Muscle layer of duodenum (tissue), 2 donors: ENCODE measurements at regions not wholly inside any gene's neighbourhood (a gene's known extent, or its start where the extent isn't known, plus 50 kb on each side); places are given as distances from the start of the nearest gene placed in this dataset.

Experiments
- H3K27ac ChIP-seq: one replicate; pipeline ENCODE4 v1.7.0; 2013; ENCODE audit warnings: mild to moderate bottlenecking, low read length
- H3K27me3 ChIP-seq: one replicate; pipeline ENCODE4 v1.7.0; 2013; ENCODE audit warnings: low read depth, mild to moderate bottlenecking, control low read depth, low read length
- H3K36me3 ChIP-seq, 2 donors: one replicate each; pipeline ENCODE4 v1.7.0; 2013; ENCODE audit warnings: low read length in 2 of 2, control low read depth in 1 of 2, mild to moderate bottlenecking in 1 of 2; ENCODE audit not compliant: insufficient read depth in 2 of 2, control insufficient read depth in 1 of 2
- H3K4me1 ChIP-seq, 2 donors: one replicate each; pipeline ENCODE4 v1.7.0; 2013; ENCODE audit warnings: low read length in 2 of 2, mild to moderate bottlenecking in 2 of 2, control low read depth in 1 of 2, moderate library complexity in 1 of 2; ENCODE audit not compliant: insufficient read depth in 2 of 2, control insufficient read depth in 1 of 2
- H3K4me3 ChIP-seq, 2 donors: one replicate each; pipeline ENCODE4 v1.7.0; 2013; ENCODE audit warnings: low read length in 2 of 2, low read depth in 1 of 2, mild to moderate bottlenecking in 1 of 2
- H3K9me3 ChIP-seq, 2 donors: one replicate each; pipeline ENCODE4 v1.7.0; 2013; ENCODE audit warnings: low read length in 2 of 2, control low read depth in 1 of 2, mild to moderate bottlenecking in 1 of 2; ENCODE audit not compliant: control insufficient read depth in 1 of 2
- donor health status: healthy.

DNA sequence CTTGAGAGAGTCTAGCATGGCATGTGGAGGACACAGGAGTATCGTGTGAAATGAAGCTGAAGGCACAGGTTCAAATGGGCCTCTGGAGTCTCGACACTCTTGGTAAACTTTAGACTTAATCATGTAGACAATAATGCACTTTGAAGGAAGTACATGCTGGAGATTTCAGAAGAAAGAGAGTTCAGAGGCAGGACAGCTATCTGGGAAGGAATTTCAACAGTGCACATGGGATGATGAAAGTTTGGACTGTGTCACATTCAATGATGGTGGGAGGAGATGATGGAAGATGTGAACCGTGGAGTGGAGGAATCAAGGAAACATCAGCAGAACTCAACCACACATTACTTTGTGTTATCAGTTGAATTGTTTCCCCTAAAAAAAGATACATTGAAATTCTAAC is 88.6 kb upstream of the PAPPA start:
- Histone ChIP-seq H3K27ac (no peak overlapping the region), H3K36me3 (no peaks in the 10 kb centered on the region), H3K4me1 (no peaks in the 10 kb centered on the region), H3K9me3 (no peaks in the 10 kb centered on the region), H3K27me3 (no peaks in the 10 kb centered on the region), H3K4me3 (no peak overlapping the region)

DNA sequence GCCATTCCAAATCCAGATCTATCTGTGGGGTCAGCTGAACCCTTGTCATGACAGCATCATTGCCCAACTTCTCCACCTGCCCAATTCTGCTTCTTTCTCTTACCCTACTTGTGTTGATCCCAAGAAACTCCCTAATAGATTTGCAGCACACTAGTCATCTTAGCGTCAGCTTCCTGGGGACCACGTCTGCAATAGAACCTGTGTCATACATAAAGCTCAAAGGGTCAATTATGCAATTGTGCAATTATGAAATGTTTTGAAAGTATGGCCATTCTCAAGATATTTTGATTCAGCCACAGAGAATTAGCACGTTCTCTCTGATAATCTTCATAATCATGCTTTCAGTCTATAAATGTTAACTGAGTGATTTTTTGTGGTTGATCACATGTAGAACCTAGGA is 87.4 kb upstream of the PAPPA start:
- Histone ChIP-seq H3K4me3 (no peak overlapping the region), H3K4me1 (no peaks in the 10 kb centered on the region), H3K27ac (no peak overlapping the region), H3K9me3 (no peaks in the 10 kb centered on the region), H3K36me3 (no peaks in the 10 kb centered on the region), H3K27me3 (no peaks in the 10 kb centered on the region)

DNA sequence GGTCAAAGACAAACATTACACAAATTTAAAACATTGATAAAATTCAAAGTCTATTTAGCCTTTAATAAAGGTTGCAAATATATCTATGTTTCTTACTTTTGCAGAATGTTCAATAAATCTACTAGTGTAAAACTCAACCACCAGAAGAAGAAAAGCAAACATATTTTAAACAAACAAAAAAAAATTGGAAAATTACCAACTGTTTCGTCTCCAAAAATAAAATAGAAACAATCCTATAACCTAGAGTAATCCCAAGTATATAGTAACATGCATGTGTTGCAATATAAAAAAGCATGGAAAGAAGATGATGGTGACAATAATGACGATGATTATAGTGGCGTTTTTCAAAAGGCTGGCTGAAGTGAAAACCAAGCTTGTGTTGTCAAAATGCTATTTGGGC is 86.0 kb upstream of the PAPPA start:
- Histone ChIP-seq H3K4me1 (no peaks in the 10 kb centered on the region), H3K27me3 (no peaks in the 10 kb centered on the region), H3K9me3 (no peaks in the 10 kb centered on the region), H3K27ac (no peak overlapping the region), H3K4me3 (no peak overlapping the region), H3K36me3 (no peaks in the 10 kb centered on the region)

DNA sequence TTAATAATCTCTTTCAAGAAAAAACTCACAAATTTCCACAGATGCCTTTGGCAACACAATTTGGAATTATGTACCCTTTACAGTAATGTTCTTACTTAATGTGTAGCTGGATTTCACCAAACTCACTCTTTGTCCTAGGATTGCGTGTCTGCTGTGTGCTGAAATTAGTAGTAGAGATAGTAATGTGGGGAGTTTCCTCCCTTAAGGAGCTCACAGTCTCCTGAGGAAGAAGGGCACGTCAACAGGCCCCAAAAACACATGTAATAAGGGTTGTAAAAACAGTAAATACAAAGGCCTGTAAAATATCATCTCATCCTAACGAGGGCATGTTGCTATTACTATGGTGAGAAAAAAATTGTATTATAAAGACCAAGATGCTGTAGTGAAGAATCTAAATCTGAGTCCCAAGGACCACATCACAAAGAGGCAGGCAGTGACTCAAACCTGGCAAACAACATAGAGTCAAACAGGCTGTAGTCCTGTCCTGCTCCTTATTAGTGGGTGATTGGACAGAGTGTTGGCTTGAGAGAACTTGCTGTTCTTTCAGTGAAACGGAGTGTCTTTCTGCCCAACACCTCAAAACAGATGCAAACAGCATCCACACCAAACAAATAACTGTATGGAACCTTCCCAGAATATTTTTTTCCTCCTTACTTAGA is 83.2 kb upstream of the PAPPA start:
- Histone ChIP-seq H3K4me3 (no peak overlapping the region), H3K4me1 (no peaks in the 10 kb centered on the region), H3K36me3 (no peaks in the 10 kb centered on the region), H3K9me3 (no peaks in the 10 kb centered on the region), H3K27ac (no peak overlapping the region), H3K27me3 (no peaks in the 10 kb centered on the region)

DNA sequence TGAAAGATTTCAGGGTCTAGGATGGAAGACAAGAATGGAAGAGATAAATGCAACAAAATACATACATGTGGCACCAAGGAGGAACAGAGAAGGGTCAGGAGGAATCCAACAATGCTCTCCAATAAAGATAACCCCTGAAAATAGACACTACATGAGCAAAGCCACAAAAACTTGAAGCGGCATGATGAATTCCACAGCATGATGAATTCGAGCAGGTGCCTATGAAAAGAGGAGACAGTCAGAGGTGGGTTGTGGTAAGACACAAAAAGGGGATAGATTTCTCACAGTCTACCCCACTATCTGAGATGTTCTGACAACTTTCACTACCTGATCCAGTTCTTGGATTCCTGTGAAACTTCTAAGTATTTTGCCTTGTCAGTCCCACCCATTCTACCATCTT is 81.5 kb upstream of the PAPPA start:
- no peaks in the 10 kb centered on the region for H3K27me3 ChIP-seq
- no peaks in the 10 kb centered on the region for H3K9me3 ChIP-seq
- H3K27ac ChIP-seq, result no peak overlapping the region
- H3K4me1 ChIP-seq, result no peaks in the 10 kb centered on the region
- no peak overlapping the region for H3K4me3 ChIP-seq
- H3K36me3 ChIP-seq, result no peaks in the 10 kb centered on the region

DNA sequence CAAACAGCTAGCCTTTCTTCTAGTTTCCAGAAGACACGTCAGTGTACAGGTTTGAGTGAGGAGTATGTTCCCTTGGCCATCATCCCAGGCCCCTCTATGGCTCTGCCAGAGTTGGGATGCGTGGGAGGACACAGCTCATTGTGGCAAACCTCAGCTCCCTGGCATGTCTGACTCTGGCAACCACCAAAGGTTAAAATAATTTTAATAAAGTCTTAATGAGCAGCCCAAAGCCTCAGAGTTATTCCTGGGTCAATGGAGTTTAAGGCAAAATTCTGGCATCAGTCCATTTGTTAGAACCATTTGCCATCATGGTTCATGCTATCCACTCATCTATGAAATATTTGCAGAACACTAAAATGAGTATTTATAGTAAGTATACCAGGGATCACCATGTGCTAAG is 79.8 kb upstream of the PAPPA start:
- Histone ChIP-seq H3K9me3 (no peaks in the 10 kb centered on the region), H3K4me3 (no peak overlapping the region), H3K27ac (no peak overlapping the region), H3K36me3 (no peaks in the 10 kb centered on the region), H3K4me1 (no peaks in the 10 kb centered on the region), H3K27me3 (no peaks in the 10 kb centered on the region)

DNA sequence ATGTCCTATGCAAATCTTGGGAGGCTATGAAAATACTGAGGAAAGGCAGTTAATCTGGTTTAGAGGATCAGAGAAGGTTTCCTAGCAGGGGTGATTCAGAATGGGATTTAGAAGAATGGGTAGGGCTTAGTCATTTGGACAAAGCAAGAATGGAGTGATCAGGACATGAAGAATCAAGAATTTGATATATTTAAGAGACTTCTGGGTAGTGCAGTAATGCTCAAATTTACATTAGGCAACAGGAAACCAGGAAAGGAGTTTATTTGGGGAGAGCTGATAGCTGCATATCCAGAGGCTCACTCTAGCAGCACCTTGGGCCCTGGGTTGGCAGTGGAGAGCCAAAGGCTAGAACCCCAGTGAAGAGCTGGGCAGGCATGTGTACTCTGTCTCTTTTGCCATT is 78.9 kb upstream of the PAPPA start:
- Histone ChIP-seq H3K4me1 (no peaks in the 10 kb centered on the region), H3K36me3 (no peaks in the 10 kb centered on the region), H3K4me3 (no peak overlapping the region), H3K27ac (no peak overlapping the region), H3K27me3 (no peaks in the 10 kb centered on the region), H3K9me3 (no peaks in the 10 kb centered on the region)

DNA sequence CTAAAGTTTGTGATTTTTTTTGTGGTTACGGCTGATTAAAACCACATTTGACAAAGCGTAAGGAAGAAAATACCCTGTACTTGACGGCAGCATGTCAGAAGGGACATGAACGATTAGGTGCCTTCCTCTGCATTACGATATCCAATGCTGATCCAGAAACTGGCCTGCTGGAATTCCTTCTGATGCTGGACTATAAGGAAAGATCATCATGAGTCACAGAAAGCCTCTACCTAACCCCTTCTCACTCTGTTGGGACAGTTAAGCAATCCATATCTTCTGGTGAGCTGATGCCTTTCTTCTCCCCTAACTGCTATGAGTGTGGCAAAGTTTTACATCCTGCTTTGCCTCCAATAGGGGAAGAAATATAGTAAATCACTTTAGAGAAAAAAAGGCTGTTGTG is 78.4 kb upstream of the PAPPA start:
- no peak overlapping the region for H3K4me3 ChIP-seq
- no peaks in the 10 kb centered on the region for H3K9me3 ChIP-seq
- H3K36me3 ChIP-seq, result no peaks in the 10 kb centered on the region
- no peak overlapping the region for H3K27ac ChIP-seq
- H3K4me1 ChIP-seq, result no peaks in the 10 kb centered on the region
- H3K27me3 ChIP-seq, result no peaks in the 10 kb centered on the region

DNA sequence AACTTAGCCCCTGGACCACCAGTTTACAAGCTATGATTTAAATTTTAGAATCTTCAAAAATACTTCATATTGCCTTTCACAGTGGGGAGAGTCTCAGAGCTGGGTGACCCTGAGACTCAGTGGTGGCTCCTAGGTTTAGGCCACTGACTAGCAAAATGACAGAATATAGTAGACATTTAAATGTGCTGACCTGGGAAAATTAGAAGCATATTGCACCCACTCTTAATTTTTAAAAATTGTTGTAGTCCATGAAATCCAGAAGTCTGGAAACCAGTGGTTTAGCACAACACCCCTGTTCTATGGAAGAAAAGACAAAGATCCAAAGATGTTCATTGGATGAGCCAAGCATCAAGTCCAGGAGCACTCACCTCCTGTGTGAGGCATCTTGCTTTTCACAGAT is 75.0 kb upstream of the PAPPA start:
- Histone ChIP-seq H3K4me3 (no peak overlapping the region), H3K9me3 (no peaks in the 10 kb centered on the region), H3K27ac (no peak overlapping the region), H3K4me1 (no peaks in the 10 kb centered on the region), H3K27me3 (no peaks in the 10 kb centered on the region), H3K36me3 (no peaks in the 10 kb centered on the region)

DNA sequence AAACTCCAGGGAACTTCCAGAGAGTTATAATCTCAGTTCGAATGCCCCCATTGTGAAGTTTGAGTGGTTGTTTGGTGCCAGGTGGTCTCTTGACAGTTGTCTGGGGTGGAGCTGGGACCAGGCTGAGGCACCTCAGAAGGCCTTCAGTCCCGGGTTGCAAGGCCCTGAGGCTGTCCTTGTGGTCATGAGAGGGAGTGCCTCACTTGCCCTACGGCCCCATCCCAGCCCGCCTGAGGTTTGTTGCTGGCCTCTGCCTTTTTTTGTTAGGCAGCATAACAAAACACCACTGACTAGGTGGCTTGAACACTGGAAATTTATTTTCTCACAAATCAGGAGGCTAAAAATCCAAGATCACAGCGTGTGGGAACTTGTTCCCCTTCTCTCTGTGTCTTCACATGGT is 73.0 kb upstream of the PAPPA start:
- Histone ChIP-seq H3K4me3 (no peak overlapping the region), H3K9me3 (no peaks in the 10 kb centered on the region), H3K27ac (no peak overlapping the region), H3K4me1 (no peaks in the 10 kb centered on the region), H3K27me3 (no peaks in the 10 kb centered on the region), H3K36me3 (no peaks in the 10 kb centered on the region)

DNA sequence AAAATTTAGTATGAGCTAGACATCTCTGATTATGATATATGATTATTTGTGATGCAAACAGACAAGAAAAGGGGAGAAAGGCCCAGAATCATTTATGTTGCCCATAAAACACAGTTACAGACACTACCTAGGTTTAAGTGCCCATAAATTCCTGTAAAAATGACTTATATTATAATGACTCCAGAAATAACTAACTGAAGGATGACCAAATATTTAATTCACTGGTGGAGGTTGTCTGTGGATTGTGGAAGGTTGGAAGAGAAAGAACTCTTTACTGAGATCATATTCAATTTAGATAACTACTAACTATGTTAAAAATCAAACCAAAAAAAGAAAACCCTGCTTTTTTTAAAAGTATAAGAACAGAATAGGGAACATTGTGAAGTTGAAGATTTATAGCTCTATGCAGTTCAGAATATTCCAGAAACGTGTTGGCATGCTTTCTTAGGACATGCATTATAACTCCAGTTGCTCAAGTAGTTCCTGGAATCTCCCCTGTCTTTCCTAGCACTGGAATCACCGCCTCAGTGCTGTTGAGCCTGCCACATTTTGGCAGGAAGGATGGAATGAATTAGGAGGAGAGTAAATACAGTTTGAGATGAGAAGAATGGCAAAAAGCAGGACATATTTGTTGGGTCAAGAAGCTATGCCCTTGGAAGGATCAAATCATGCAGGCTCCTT is 72.0 kb upstream of the PAPPA start:
- H3K27ac ChIP-seq, result no peak overlapping the region
- H3K4me1 ChIP-seq, result no peaks in the 10 kb centered on the region
- no peaks in the 10 kb centered on the region for H3K36me3 ChIP-seq
- H3K9me3 ChIP-seq, result no peaks in the 10 kb centered on the region
- no peak overlapping the region for H3K4me3 ChIP-seq
- H3K27me3 ChIP-seq, result no peaks in the 10 kb centered on the region

DNA sequence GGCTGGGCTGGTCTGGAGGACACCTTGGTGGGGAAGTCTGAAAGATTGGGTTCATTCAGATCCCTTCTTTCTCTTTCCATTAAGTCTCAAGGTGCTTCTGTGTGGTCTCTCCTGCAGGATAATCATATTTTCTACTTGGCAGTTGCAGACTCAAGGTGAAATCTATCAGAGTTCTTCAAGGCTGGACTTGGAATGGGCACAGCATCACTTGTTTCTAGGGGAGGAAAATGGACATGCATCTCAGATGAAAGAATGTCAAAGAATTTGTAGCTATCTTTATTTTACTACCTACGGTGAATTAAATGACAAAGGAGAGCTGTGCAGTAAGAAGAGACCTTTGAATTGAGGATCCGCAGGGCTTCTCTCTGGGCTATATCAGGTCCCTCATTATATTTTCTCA is 69.8 kb upstream of the PAPPA start:
- Histone ChIP-seq H3K9me3 (no peaks in the 10 kb centered on the region), H3K4me3 (no peak overlapping the region), H3K27ac (no peak overlapping the region), H3K27me3 (no peaks in the 10 kb centered on the region), H3K36me3 (no peaks in the 10 kb centered on the region), H3K4me1 (no peaks in the 10 kb centered on the region)
